GM21515 (cell line): ENCODE measurements at regions not wholly inside any gene's neighbourhood (a gene's known extent, or its start where the extent isn't known, plus 50 kb on each side); places are given as distances from the start of the nearest gene placed in this dataset.

ENCODE experiments used
- ATAC-seq: cut with Tn5 transposase; IDR thresholded peaks from one replicate; pipeline ENCODE4 v1.9.1; 2021; ENCODE audit not compliant: unreplicated experiment

- ATAC-seq = no peak
Observed at GRCh38 chr3:162103808-162104207, 607.2 kb downstream of the OTOL1 start.

- ATAC-seq = no peak
Observed at GRCh38 chr3:162111861-162112260, 615.3 kb downstream of the OTOL1 start.

- no peak for ATAC-seq
Observed at GRCh38 chr3:162112719-162113118, 616.1 kb downstream of the OTOL1 start.

- no peak for ATAC-seq
Observed at GRCh38 chr3:162117961-162118360, 621.4 kb downstream of the OTOL1 start.

GRCh38 chr3:162119651-162120050, 623.0 kb downstream of the OTOL1 start:
- no peak for ATAC-seq

- no peak for ATAC-seq
Observed at GRCh38 chr3:162122405-162122804, 625.8 kb downstream of the OTOL1 start.

- no peak for ATAC-seq
Observed at GRCh38 chr3:162125790-162126189, 629.2 kb downstream of the OTOL1 start.

GRCh38 chr3:162130582-162130981, 634.0 kb downstream of the OTOL1 start:
- ATAC-seq = no peak

GRCh38 chr3:162132981-162133380, 636.4 kb downstream of the OTOL1 start:
- ATAC-seq = no peak

GRCh38 chr3:162134571-162134970, 638.0 kb downstream of the OTOL1 start:
- no peak for ATAC-seq

GRCh38 chr3:162136136-162136535, 639.5 kb downstream of the OTOL1 start:
- no peak for ATAC-seq

GRCh38 chr3:162138509-162138908, 641.9 kb downstream of the OTOL1 start:
- ATAC-seq = no peak

- ATAC-seq = no peak
Observed at GRCh38 chr3:162139841-162140240, 643.2 kb downstream of the OTOL1 start.

- ATAC-seq = no peak
Observed at GRCh38 chr3:162141272-162141791, 644.7 kb downstream of the OTOL1 start.

GRCh38 chr3:162142511-162142910, 645.9 kb downstream of the OTOL1 start:
- no peak for ATAC-seq

- ATAC-seq = no peak
Observed at GRCh38 chr3:162143180-162143579, 646.6 kb downstream of the OTOL1 start.

- ATAC-seq = no peak
Observed at GRCh38 chr3:162147996-162148395, 651.4 kb downstream of the OTOL1 start.

- ATAC-seq = no peak
Observed at GRCh38 chr3:162150790-162151189, 654.2 kb downstream of the OTOL1 start.

GRCh38 chr3:162152636-162153035, 656.0 kb downstream of the OTOL1 start:
- ATAC-seq = no peak

- no peak for ATAC-seq
Observed at GRCh38 chr3:162161595-162161994, 665.0 kb downstream of the OTOL1 start.

- ATAC-seq = no peak
Observed at GRCh38 chr3:162165346-162165745, 668.7 kb downstream of the OTOL1 start.

- no peak for ATAC-seq
Observed at GRCh38 chr3:162166543-162166942, 669.9 kb downstream of the OTOL1 start.

GRCh38 chr3:162168715-162169114, 672.1 kb downstream of the OTOL1 start:
- ATAC-seq = no peak

GRCh38 chr3:162170581-162170980, 674.0 kb downstream of the OTOL1 start:
- no peak for ATAC-seq
